ENCODE measurements at regions not wholly inside any gene's neighbourhood (a gene's known extent, or its start where the extent isn't known, plus 50 kb on each side); places are given as distances from the start of the nearest gene placed in this dataset.

- FAIRE-seq (no peak), DNase-seq (ENCODE audit: low read depth in 1 of 2, low spot score in 1 of 2) (no peak), ATAC-seq (no peak)
- Histone ChIP-seq H3K9me3 (no peaks in the 10 kb centered on the region), H3K27ac (no peak overlapping the region), H3K4me3 (no peak overlapping the region), H3K4me2 (no peak overlapping the region), H3K4me1 (no peaks in the 10 kb centered on the region)
- 30% methylated on average over 1 of the region's 1 CpG for WGBS (ENCODE audit: missing lambda C conversion rate)
- TF ChIP-seq GATA3 (IDR thresholded peaks at IDR 0.05; ENCODE audit: borderline replicate concordance) (no peak), NFE2L2 (conservative IDR thresholded peaks at IDR 0.05; ENCODE audit: low read length) (no peak), CHD2 (IDR thresholded peaks at IDR 0.05; ENCODE audit: low read length, partially characterized antibody) (no peak), FOSL2 (IDR thresholded peaks at IDR 0.05) (no peak), FOSL2 (CRISPR knock-in tag; IDR thresholded peaks at IDR 0.05) (no peak), RAD21 (conservative IDR thresholded peaks at IDR 0.05 in 1 of 2, IDR thresholded peaks at IDR 0.05 in 1 of 2) (no peak), SMC3 (IDR thresholded peaks at IDR 0.05) (no peak), TFCP2L1 (CRISPR knock-in tag; IDR thresholded peaks at IDR 0.05) (no peak), ATOH8 (CRISPR knock-in tag; IDR thresholded peaks at IDR 0.05; ENCODE audit: low read depth) (no peak)
- ChIA-PET CTCF (no interaction called here), POLR2A (no interaction called here)
Observed at GRCh38 chr11:39975091-39975490, 1484.4 kb downstream of the LRRC4C start.

- TF ChIP-seq JUN (IDR thresholded peaks at IDR 0.05) (no peak), ZSCAN20 (CRISPR knock-in tag; IDR thresholded peaks at IDR 0.05) (no peak)
- FAIRE-seq, result no peak
- ChIA-PET POLR2A (no interaction called here), CTCF (no interaction called here)
- no peak overlapping the region for H3K4me3 ChIP-seq
- 58% methylated on average over 5 of the region's 5 CpGs for WGBS (ENCODE audit: missing lambda C conversion rate)
- DNase-seq (ENCODE audit: low read depth in 1 of 2, low spot score in 1 of 2), result no peak
- no peak overlapping the region for H3K27ac ChIP-seq
- no peak for ATAC-seq
- no peaks in the 10 kb centered on the region for H3K4me1 ChIP-seq
- no peaks in the 10 kb centered on the region for H3K9me3 ChIP-seq
- H3K4me2 ChIP-seq, result no peak overlapping the region
Observed at GRCh38 chr11:39972461-39972860, 1487.0 kb downstream of the LRRC4C start.

- H3K9me3 ChIP-seq, result no peaks in the 10 kb centered on the region
- POLR2A ChIA-PET, result no interaction called here
- no peak overlapping the region for H3K4me3 ChIP-seq
- TF ChIP-seq POLR2AphosphoS2 (conservative IDR thresholded peaks at IDR 0.05; ENCODE audit: low read length) (no peak), REST (IDR thresholded peaks at IDR 0.05) (no peak), RNF2 (IDR thresholded peaks at IDR 0.05; ENCODE audit: borderline replicate concordance, low read depth) (no peak), CTCF (IDR thresholded peaks at IDR 0.05) (no peak), ATOH8 (CRISPR knock-in tag; IDR thresholded peaks at IDR 0.05; ENCODE audit: low read depth) (no peak), HDAC2 (IDR thresholded peaks at IDR 0.05) (no peak)
- H3K4me2 ChIP-seq, result no peak overlapping the region
- DNase-seq (ENCODE audit: low read depth in 1 of 2, low spot score in 1 of 2), result no peak
- no peak overlapping the region for H3K27ac ChIP-seq
- FAIRE-seq, result no peak
- WGBS (ENCODE audit: missing lambda C conversion rate), result 79% methylated on average over 3 of the region's 3 CpGs
- ATAC-seq, result no peak
- CTCF ChIA-PET, result no interaction called here
- H3K4me1 ChIP-seq, result no peaks in the 10 kb centered on the region
Observed at GRCh38 chr11:39971938-39972337, 1487.5 kb downstream of the LRRC4C start.

Data from A549 (cell line).